PFSK-1 (cell line): ENCODE measurements at regions not wholly inside any gene's neighbourhood (a gene's known extent, or its start where the extent isn't known, plus 50 kb on each side); places are given as distances from the start of the nearest gene placed in this dataset.

Experiments used
- POLR2AphosphoS5 ChIP-seq: IDR thresholded peaks from 2 replicates; pipeline ENCODE4 v1.6.1; 2012; ENCODE audit warnings: low read depth, mild to moderate bottlenecking, control low read depth, low read length, moderate library complexity
- TAF1 ChIP-seq: IDR thresholded peaks from 2 replicates; pipeline ENCODE4 v1.6.1; 2012; ENCODE audit warnings: low read length, control low read depth, borderline replicate concordance; ENCODE audit not compliant: insufficient read depth
- TF ChIP-seq, protein P1 (sequence below), 2 experiments: IDR thresholded peaks; 2 replicates each; pipeline versions ENCODE4 v1.6.1 to v1.8.0; 2011 to 2012; ENCODE audit warnings: low read depth in 2 of 2, low read length in 2 of 2, control low read depth in 1 of 2, inconsistent platforms in 1 of 2, mild to moderate bottlenecking in 1 of 2, moderate library complexity in 1 of 2; ENCODE audit not compliant: insufficient read depth in 1 of 2

- TF ChIP-seq TAF1 = no peak
- TF ChIP-seq POLR2AphosphoS5 = no peak
- TF ChIP-seq, protein P1, sequence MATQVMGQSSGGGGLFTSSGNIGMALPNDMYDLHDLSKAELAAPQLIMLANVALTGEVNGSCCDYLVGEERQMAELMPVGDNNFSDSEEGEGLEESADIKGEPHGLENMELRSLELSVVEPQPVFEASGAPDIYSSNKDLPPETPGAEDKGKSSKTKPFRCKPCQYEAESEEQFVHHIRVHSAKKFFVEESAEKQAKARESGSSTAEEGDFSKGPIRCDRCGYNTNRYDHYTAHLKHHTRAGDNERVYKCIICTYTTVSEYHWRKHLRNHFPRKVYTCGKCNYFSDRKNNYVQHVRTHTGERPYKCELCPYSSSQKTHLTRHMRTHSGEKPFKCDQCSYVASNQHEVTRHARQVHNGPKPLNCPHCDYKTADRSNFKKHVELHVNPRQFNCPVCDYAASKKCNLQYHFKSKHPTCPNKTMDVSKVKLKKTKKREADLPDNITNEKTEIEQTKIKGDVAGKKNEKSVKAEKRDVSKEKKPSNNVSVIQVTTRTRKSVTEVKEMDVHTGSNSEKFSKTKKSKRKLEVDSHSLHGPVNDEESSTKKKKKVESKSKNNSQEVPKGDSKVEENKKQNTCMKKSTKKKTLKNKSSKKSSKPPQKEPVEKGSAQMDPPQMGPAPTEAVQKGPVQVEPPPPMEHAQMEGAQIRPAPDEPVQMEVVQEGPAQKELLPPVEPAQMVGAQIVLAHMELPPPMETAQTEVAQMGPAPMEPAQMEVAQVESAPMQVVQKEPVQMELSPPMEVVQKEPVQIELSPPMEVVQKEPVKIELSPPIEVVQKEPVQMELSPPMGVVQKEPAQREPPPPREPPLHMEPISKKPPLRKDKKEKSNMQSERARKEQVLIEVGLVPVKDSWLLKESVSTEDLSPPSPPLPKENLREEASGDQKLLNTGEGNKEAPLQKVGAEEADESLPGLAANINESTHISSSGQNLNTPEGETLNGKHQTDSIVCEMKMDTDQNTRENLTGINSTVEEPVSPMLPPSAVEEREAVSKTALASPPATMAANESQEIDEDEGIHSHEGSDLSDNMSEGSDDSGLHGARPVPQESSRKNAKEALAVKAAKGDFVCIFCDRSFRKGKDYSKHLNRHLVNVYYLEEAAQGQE (IDR thresholded peaks at IDR 0.05; ENCODE audit: insufficient read depth in 1 of 2, low read depth in 2 of 2, low read length in 2 of 2) = no peak
Observed at GRCh38 chr17:72060084-72060483, 60.7 kb upstream of the SOX9 start.
